Choroid plexus epithelial cell (primary cell): ENCODE measurements at regions not wholly inside any gene's neighbourhood (a gene's known extent, or its start where the extent isn't known, plus 50 kb on each side); places are given as distances from the start of the nearest gene placed in this dataset.
"Not testable (repeated sequence)": the region's sequence is repeated elsewhere in the genome, so short reads cannot be mapped to it uniquely, and the experiment has no call there.

Experiments used
- DNase-seq: peaks from one replicate; pipeline ENCODE4 v3.0.0-alpha.2; 2010; ENCODE audit warnings: low read depth
- H3K4me3 ChIP-seq: 2 replicates; pipeline ENCODE4 v1.5.1; 2011; ENCODE audit warnings: low read depth, mild to moderate bottlenecking, control low read depth, low read length, moderate library complexity
- CTCF ChIP-seq: conservative IDR thresholded peaks from 2 replicates; pipeline ENCODE4 v1.5.1; 2011; ENCODE audit warnings: low read depth, mild to moderate bottlenecking, control low read depth, inconsistent platforms, low read length, moderate library complexity

GRCh38 chr16:50451951-50452508 is 83.2 kb upstream of the BRD7 start:
- TF ChIP-seq CTCF = no peak
- no peak overlapping the region for H3K4me3 ChIP-seq
- DNase-seq = no peak

- DNase-seq = no peak
- TF ChIP-seq CTCF = no peak
- H3K4me3 ChIP-seq = no peak overlapping the region
Measured at GRCh38 chr16:50450957-50451356, 82.2 kb upstream of the BRD7 start.

DNA sequence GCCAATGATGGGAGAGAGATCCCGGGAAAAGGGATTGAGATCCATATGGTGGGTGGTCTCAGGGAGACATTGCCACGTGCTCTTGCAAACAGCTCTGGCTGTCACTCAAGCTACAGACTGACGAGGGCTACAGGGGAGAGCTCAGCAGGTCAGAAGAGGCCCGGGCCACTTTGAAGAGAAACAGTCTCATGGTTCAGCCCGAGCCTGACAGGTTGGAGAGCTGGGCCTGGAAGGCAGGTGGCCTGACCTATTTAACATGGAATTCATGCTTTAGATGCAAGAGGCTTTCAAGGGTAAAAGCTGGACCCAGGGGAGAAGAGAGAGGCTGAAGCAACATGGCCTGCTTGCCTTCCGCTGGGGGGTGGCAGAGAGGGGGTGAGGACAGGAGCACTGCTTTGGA is 81.0 kb upstream of the BRD7 start:
- DNase-seq = no peak
- no peak for TF ChIP-seq CTCF
- no peak overlapping the region for H3K4me3 ChIP-seq

- no peak for DNase-seq
- no peak for TF ChIP-seq CTCF
- H3K4me3 ChIP-seq = no peak overlapping the region
Measured at GRCh38 chr16:50448981-50449380, 80.2 kb upstream of the BRD7 start.

- no peak for TF ChIP-seq CTCF
Measured at GRCh38 chr16:50448522-50448921, 79.7 kb upstream of the BRD7 start.

GRCh38 chr16:50447386-50447785 is 78.6 kb upstream of the BRD7 start:
- not testable (repeated sequence) for DNase-seq, H3K4me3 ChIP-seq

More at GRCh38 chr16:50448522-50448921, 79.7 kb upstream of the BRD7 start:
- H3K4me3 ChIP-seq = no peak overlapping the region
- no peak for DNase-seq

- TF ChIP-seq CTCF = no peak
- no peak for DNase-seq
- no peak overlapping the region for H3K4me3 ChIP-seq
Measured at GRCh38 chr16:50446861-50447260, 78.1 kb upstream of the BRD7 start.
